Left lung (tissue), 4 donors: ENCODE measurements at regions not wholly inside any gene's neighbourhood (a gene's known extent, or its start where the extent isn't known, plus 50 kb on each side); places are given as distances from the start of the nearest gene placed in this dataset.
"Not testable (repeated sequence)": the region's sequence is repeated elsewhere in the genome, so short reads cannot be mapped to it uniquely, and the experiment has no call there.

ENCODE experiments used
- ATAC-seq: fragments of 200-7000 bp; cut with Tn5 transposase; one replicate; pipeline ENCODE4 v1.9.1; 2020; ENCODE audit warnings: moderate library complexity
- DNase-seq, 4 donors: peaks; one replicate each; pipeline ENCODE4 v3.0.0-alpha.2; 2013 to 2020
- H3K27ac ChIP-seq, 2 donors: fragments of 200-600 bp; sonication (generic) in 1 of 2; one replicate each; pipeline versions ENCODE4 v1.5.0 to v1.8.0; 2020 to 2021
- H3K27me3 ChIP-seq, 2 donors: fragments of 200-600 bp; sonication (generic) in 1 of 2; one replicate each; pipeline versions ENCODE4 v1.5.0 to v1.8.0; 2020 to 2021
- H3K36me3 ChIP-seq, 2 donors: fragments of 200-600 bp; sonication (generic) in 1 of 2; one replicate each; pipeline versions ENCODE4 v1.5.0 to v1.8.0; 2020 to 2021
- H3K4me1 ChIP-seq, 2 donors: fragments of 200-600 bp; one replicate each; pipeline ENCODE4 v1.8.0; 2021
- H3K4me3 ChIP-seq, 2 donors: fragments of 200-600 bp; sonication (generic) in 1 of 2; one replicate each; pipeline versions ENCODE4 v1.5.0 to v1.8.0; 2020 to 2021; ENCODE audit warnings: mild to moderate bottlenecking in 1 of 2
- H3K9me3 ChIP-seq, 2 donors: fragments of 200-600 bp; sonication (generic) in 1 of 2; one replicate each; pipeline versions ENCODE4 v1.5.0 to v1.8.0; 2020 to 2021
- intact Hi-C, 2 donors: fragments of 100-400 bp; cut with DNase I; formaldehyde crosslinking; loops; one replicate each; pipeline versions ENCODE4 v1.11.2 to v1.14.2; 2022
- TF ChIP-seq, protein P1 (sequence below), 2 donors: fragments of 200-600 bp; sonication (generic) in 1 of 2; IDR thresholded peaks; one replicate each; pipeline versions ENCODE4 v1.5.0 to v1.8.0; 2021; ENCODE audit warnings: antibody characterized with exemption in 2 of 2
- donor health status: DM: no; HTN: yes; CAD: no.
- donor health status: DM: no; HTN: no; CAD: no.

DNA sequence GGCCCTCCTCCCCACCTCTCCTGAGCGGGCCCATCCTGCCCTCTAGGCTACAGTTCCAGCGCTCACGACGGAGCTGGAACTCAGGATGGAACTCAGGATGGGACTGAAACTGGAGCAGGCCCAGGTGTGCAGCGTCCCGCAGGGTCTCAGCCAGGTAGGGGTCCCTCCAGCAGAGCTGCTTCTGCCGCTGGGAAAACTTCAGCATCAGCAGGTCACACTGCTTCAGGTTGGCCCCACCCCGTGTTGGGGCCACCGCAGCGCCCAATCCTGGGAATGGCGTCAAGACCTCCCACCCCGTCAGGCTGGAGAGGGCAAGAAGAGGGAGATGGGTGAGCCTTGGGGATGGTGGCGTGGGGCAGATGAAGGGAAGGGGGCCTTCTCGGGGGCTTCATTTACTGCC is 62.6 kb upstream of the TMEM97 start:
- Histone ChIP-seq H3K36me3 (no peaks in the 10 kb centered on the region), H3K4me1 (peaks cover 0 to 4% of the 10 kb centered on the region in 2 donors), H3K4me3 (no peak overlapping the region), H3K9me3 (peaks cover 0 to 7% of the 10 kb centered on the region in 2 donors), H3K27me3 (peaks cover 0 to 32% of the 10 kb centered on the region in 2 donors), H3K27ac (no peak overlapping the region)
- no peak for DNase-seq
- no peak for ATAC-seq
- intact Hi-C loops = no loop called here
- TF ChIP-seq, protein P1, sequence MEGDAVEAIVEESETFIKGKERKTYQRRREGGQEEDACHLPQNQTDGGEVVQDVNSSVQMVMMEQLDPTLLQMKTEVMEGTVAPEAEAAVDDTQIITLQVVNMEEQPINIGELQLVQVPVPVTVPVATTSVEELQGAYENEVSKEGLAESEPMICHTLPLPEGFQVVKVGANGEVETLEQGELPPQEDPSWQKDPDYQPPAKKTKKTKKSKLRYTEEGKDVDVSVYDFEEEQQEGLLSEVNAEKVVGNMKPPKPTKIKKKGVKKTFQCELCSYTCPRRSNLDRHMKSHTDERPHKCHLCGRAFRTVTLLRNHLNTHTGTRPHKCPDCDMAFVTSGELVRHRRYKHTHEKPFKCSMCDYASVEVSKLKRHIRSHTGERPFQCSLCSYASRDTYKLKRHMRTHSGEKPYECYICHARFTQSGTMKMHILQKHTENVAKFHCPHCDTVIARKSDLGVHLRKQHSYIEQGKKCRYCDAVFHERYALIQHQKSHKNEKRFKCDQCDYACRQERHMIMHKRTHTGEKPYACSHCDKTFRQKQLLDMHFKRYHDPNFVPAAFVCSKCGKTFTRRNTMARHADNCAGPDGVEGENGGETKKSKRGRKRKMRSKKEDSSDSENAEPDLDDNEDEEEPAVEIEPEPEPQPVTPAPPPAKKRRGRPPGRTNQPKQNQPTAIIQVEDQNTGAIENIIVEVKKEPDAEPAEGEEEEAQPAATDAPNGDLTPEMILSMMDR (IDR thresholded peaks at IDR 0.05) = no peak

DNA sequence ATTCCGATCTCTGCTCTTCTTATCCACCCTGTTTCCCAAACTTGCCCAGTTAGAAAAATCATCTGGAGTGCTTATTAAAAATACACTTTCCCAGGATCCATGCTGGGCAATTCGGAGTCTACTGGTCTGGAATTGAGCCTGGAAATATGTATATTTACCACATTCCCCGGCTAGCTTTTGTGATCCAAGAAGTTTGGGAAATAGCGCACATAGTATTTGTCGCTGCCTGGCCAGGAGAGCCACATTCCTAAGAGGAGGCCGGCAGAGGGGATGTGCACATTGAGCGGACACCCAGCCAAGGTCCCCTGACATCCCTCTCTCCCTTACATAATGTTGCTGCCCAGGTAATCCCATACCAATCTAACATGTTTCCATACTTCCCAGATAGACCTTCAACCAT is 62.1 kb upstream of the TMEM97 start:
- no peaks in the 10 kb centered on the region for H3K4me1 ChIP-seq
- TF ChIP-seq, protein P1 (IDR thresholded peaks at IDR 0.05) = no peak
- no peak for ATAC-seq
- no peak for DNase-seq
- H3K9me3 ChIP-seq = peaks cover 0 to 12% of the 10 kb centered on the region in 2 donors
- H3K27ac ChIP-seq = no peak overlapping the region
- peaks cover 0 to 27% of the 10 kb centered on the region in 2 donors for H3K27me3 ChIP-seq
- no peak overlapping the region for H3K4me3 ChIP-seq
- intact Hi-C loops = no loop called here
- no peaks in the 10 kb centered on the region for H3K36me3 ChIP-seq

DNA sequence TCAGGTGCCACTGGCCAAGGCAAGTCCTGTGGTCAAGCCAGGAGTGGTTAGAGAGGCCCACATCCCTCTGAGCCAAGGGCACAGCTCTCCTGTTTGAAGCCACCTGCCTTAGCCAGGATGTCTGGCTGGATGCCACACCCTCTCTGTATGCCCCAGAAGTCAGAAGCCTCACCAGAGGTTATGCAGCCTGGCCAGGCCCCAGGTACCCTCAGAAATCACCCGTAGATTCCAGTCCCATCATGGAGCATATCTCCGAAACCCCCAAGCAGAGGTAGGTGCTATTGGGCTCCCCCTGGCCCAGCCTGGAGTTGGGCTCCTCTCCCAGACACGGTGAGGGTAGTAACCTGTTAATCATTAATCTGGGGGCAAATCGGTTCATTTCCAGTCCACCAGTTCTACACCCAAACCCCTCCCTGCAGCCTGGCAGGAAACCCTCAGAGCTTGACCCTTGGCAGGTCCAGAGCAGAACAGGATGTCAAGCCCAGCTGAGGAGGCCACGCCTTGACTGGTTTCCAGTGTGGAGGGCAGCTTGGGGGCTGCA is 60.6 kb upstream of the TMEM97 start:
- H3K4me3 ChIP-seq = no peak overlapping the region
- intact Hi-C loops = no loop called here
- H3K4me1 ChIP-seq = no peaks in the 10 kb centered on the region
- ATAC-seq = no peak
- no peak overlapping the region for H3K27ac ChIP-seq
- no peak for DNase-seq
- peaks cover 0 to 27% of the 10 kb centered on the region in 2 donors for H3K9me3 ChIP-seq
- H3K36me3 ChIP-seq = no peaks in the 10 kb centered on the region
- H3K27me3 ChIP-seq = peaks cover 0 to 11% of the 10 kb centered on the region in 2 donors
- TF ChIP-seq, protein P1 (IDR thresholded peaks at IDR 0.05) = no peak

DNA sequence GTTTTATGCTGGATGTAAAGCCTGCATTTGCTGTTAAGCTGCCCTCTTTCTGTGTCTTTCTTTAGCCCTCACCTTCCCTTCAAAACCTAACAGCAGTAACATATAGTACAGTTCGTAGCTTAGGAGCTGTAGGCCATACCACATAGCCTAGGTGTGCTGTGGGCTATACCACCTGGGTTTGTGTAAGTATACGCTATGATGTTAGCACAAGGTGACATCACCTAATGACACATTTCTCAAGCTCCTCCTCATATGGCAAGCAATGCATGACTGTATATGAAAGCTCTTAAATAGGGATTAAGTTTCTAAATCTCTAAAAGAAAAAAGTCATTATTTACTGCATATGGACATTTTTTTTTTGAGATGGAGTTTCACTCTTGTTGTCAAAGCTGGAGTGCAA is 57.8 kb upstream of the TMEM97 start:
- H3K4me3 ChIP-seq = no peak overlapping the region
- no peaks in the 10 kb centered on the region for H3K36me3 ChIP-seq
- no peaks in the 10 kb centered on the region for H3K27me3 ChIP-seq
- H3K27ac ChIP-seq = no peak overlapping the region
- TF ChIP-seq, protein P1 (IDR thresholded peaks at IDR 0.05) = no peak
- ATAC-seq (no peak), DNase-seq (no peak)
- no peaks in the 10 kb centered on the region for H3K4me1 ChIP-seq
- intact Hi-C loops = no loop called here
- H3K9me3 ChIP-seq = peaks cover 0 to 29% of the 10 kb centered on the region in 2 donors

DNA sequence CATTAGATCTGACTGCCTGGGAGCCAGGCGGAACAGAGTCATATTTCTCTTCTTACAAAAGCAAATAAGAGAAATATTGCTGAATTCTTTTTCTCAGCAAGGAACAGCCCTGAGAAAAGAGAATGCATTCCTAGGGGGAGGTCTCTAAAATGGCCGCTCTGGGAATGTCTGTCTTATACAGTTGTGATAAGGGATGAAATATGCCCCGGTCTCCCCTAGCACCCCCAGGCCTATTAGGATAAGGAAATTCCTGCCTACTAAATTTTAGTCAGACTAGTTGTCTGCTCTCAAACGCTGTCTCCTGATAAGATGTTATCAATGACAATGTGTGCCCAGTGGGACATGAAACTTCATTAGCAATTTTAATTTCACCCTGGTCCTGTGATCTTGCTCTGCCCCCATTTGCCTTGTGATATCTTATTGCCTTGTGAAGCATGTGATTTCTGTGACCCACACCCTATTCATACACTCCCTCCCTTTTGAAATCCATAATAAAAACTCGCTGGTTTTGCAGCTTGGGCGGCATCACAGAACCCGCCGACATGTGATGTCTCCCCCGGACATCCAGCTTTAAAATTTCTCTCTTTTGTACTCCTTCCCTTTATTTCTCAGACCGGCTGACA is 56.8 kb upstream of the TMEM97 start:
- intact Hi-C loops, H3K4me3 ChIP-seq, H3K36me3 ChIP-seq, H3K4me1 ChIP-seq, H3K27me3 ChIP-seq, H3K27ac ChIP-seq, DNase-seq, ATAC-seq: not testable (repeated sequence)
- H3K9me3 ChIP-seq = peaks cover 0 to 32% of the 10 kb centered on the region in 2 donors

DNA sequence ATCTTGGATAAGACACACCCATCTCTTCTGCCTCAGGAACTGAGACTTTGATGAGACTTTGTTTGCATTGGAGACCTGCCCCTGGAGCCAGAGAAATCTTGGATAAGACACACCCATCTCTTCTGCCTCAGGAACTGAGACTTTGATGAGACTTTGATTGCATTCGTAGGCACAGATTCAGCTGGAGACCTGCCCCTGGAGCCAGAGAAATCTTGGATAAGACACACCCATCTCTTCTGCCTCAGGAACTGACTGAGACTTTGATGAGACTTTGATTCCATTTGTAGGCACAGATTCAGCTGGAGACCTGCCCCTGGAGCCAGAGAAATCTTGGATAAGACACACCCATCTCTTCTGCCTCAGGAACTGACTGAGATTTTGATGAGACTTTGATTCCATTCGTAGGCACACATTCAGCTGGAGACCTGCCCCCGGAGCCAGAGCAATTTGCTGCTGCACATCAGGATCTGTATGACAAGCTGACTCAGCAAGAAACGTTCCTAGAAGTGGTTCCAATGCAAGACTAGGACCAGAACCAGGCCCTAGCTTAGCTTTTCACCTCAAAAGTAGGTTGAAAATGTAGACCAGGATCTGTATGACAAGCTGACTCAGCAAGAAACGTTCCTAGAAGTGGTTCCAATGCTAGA is 54.0 kb upstream of the TMEM97 start:
- H3K4me1 ChIP-seq, DNase-seq, H3K27ac ChIP-seq, H3K27me3 ChIP-seq, H3K4me3 ChIP-seq, intact Hi-C loops, ATAC-seq, H3K36me3 ChIP-seq: not testable (repeated sequence)
- H3K9me3 ChIP-seq = peaks cover 0 to 37% of the 10 kb centered on the region in 2 donors

DNA sequence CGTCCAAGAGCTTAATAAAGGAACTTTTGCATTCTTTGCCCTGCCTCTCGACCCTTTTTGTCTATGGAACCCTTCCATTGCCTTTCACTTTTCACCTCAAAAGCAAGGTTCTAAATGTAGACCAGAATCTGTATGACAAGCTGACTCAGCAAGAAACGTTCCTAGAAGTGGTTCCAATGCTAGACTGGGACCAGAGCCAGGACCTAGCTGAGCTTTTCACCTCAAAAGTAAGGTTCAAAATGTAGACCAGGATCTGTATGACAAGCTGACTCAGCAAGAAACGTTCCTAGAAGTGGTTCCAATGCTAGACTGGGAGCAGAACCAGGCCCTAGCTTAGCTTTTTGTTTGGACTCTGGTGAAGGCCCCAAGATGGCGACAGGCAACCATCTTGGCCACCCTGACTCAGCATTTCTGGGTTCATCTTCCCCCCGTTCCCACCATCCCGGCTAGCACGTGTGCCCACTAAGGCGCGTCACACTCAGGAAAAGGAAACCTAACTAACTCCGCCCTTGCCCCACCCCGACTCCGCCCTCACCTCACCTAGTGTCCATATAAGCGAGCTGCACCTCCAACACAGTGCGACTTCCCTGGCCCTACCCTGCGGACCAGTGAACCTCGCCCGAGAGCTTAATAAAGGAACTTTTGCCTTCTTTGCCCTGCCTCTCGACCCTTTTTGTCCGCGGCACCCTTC is 53.0 kb upstream of the TMEM97 start:
- ATAC-seq, H3K4me3 ChIP-seq, H3K4me1 ChIP-seq, intact Hi-C loops, H3K27ac ChIP-seq, H3K27me3 ChIP-seq, H3K36me3 ChIP-seq, DNase-seq: not testable (repeated sequence)
- peaks cover 0 to 33% of the 10 kb centered on the region in 2 donors for H3K9me3 ChIP-seq

DNA sequence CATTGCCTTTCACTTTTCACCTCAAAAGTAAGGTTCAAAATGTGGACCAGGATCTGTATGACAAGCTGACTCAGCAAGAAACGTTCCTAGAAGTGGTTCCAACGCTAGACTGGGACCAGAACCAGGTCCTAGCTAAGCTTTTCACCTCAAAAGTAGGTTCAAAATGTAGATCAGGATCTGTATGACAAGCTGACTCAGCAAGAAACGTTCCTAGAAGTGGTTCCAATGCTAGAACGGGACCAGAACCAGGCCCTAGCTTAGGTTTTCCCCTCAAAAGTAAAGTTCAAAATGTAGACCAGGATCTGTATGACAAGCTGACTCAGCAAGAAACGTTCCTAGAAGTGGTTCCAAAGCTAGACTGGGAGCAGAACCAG is 52.5 kb upstream of the TMEM97 start:
- H3K36me3 ChIP-seq, ATAC-seq, H3K4me3 ChIP-seq, H3K4me1 ChIP-seq, H3K27me3 ChIP-seq, intact Hi-C loops, DNase-seq, H3K27ac ChIP-seq: not testable (repeated sequence)
- peaks cover 0 to 28% of the 10 kb centered on the region in 2 donors for H3K9me3 ChIP-seq
